ENCODE measurements at regions not wholly inside any gene's neighbourhood (a gene's known extent, or its start where the extent isn't known, plus 50 kb on each side); places are given as distances from the start of the nearest gene placed in this dataset.

- ChIA-PET POLR2A (no interaction called here), CTCF (ENCODE audit: low intra/inter-chr PET ratio, low total read pairs) (no interaction called here)
- intact Hi-C loops (cut with micrococcal nuclease; ENCODE audit: unreplicated experiment) (no loop called here), in situ Hi-C loops (cut with HindIII; ENCODE audit: extremely low pct_ligation_motif_present, low pct_unique_long_range_greater_than_20kb) (no loop called here)
- peaks cover 4 to 41% of the 10 kb centered on the region in 2 experiments; a peak in 4 of 5 replicates for H3K27me3 ChIP-seq (ENCODE audit: control insufficient read depth in 1 of 2, insufficient read depth in 2 of 2, low read length in 2 of 2)
- H3K36me3 ChIP-seq (replicated peaks in 1 of 2; ENCODE audit: control insufficient read depth in 1 of 2, insufficient read depth in 2 of 2, low read length in 2 of 2): no peaks in the 10 kb centered on the region
- no TSS peak for BruUV-seq (replicated peaks)
- H3K9ac ChIP-seq (ENCODE audit: insufficient read depth, low read depth, low read length): no peak overlapping the region
- H3K4me2 ChIP-seq (ENCODE audit: low read depth, low read length): no peak overlapping the region
- 0 out of 2 replicates have a peak, but pooled peaks have one; percentile 6 for TF ChIP-seq STAG1 (CRISPR knock-in tag; IDR thresholded peaks at IDR 0.05)
- no peak for TF ChIP-seq RFX1 (IDR thresholded peaks at IDR 0.05)
- H3K9me3 ChIP-seq (ENCODE audit: low read length): no peaks in the 10 kb centered on the region
- ATAC-seq (no peak), FAIRE-seq (no peak), DNase-seq (ENCODE audit: low spot score) (no peak)
- H3K4me1 ChIP-seq (ENCODE audit: insufficient read depth, low read length): peaks cover 7% of the 10 kb centered on the region
- no peak overlapping the region for H3K27ac ChIP-seq (ENCODE audit: extremely low read length, insufficient read depth, low read length)
- 66% methylated on average over 6 of the region's 6 CpGs for WGBS (ENCODE audit: low lambda C conversion rate)
- H3K79me2 ChIP-seq (ENCODE audit: insufficient read depth, low read length): no peaks in the 10 kb centered on the region
- H2AFZ ChIP-seq (ENCODE audit: low read length): no peak overlapping the region
- H4K20me1 ChIP-seq (ENCODE audit: insufficient read depth, low read length): no peaks in the 10 kb centered on the region
- H3K4me3 ChIP-seq (replicated peaks in 1 of 3; ENCODE audit: insufficient read depth in 1 of 3, low read depth in 2 of 3, low read length in 3 of 3): no peak overlapping the region
These were observed 390.0 kb upstream of the SULF2 start for GRCh38 chr20:48175261-48175660.

GRCh38 chr20:48172357-48172702 is 387.0 kb upstream of the SULF2 start:
- no TSS peak for BruUV-seq (replicated peaks)
- Histone ChIP-seq H3K36me3 (replicated peaks in 1 of 2; ENCODE audit: control insufficient read depth in 1 of 2, insufficient read depth in 2 of 2, low read length in 2 of 2) (no peaks in the 10 kb centered on the region), H3K79me2 (ENCODE audit: insufficient read depth, low read length) (no peaks in the 10 kb centered on the region), H3K27me3 (ENCODE audit: control insufficient read depth in 1 of 2, insufficient read depth in 2 of 2, low read length in 2 of 2) (peaks cover 2 to 37% of the 10 kb centered on the region in 2 experiments; a peak in 4 of 5 replicates), H3K4me1 (ENCODE audit: insufficient read depth, low read length) (0 out of 2 replicates have a peak, but pooled peaks cover 5% of the 10 kb centered on the region), H3K4me3 (replicated peaks in 1 of 3; ENCODE audit: insufficient read depth in 1 of 3, low read depth in 2 of 3, low read length in 3 of 3) (no peak overlapping the region), H3K9me3 (ENCODE audit: low read length) (no peaks in the 10 kb centered on the region), H3K4me2 (ENCODE audit: low read depth, low read length) (no peak overlapping the region), H3K27ac (ENCODE audit: extremely low read length, insufficient read depth, low read length) (no peak overlapping the region), H3K9ac (ENCODE audit: insufficient read depth, low read depth, low read length) (no peak overlapping the region), H4K20me1 (ENCODE audit: insufficient read depth, low read length) (no peaks in the 10 kb centered on the region), H2AFZ (ENCODE audit: low read length) (no peak overlapping the region)
- POLR2A ChIA-PET: no interaction called here
- intact Hi-C loops (cut with micrococcal nuclease; ENCODE audit: unreplicated experiment): no loop called here
- FAIRE-seq (no peak), DNase-seq (ENCODE audit: low spot score) (no peak), ATAC-seq (no peak)
- WGBS (ENCODE audit: low lambda C conversion rate): 0% methylated on average over 1 of the region's 1 CpG
- CTCF ChIA-PET (ENCODE audit: low intra/inter-chr PET ratio, low total read pairs): no interaction called here
- in situ Hi-C loops (cut with HindIII; ENCODE audit: extremely low pct_ligation_motif_present, low pct_unique_long_range_greater_than_20kb): no loop called here
- TF ChIP-seq FUBP1 (CRISPR knock-in tag; IDR thresholded peaks at IDR 0.05; ENCODE audit: borderline replicate concordance) (no peak), ZNF512 (CRISPR knock-in tag; IDR thresholded peaks at IDR 0.05) (no peak), ZNF33B (CRISPR knock-in tag; IDR thresholded peaks at IDR 0.05) (no peak), PHF20 (CRISPR knock-in tag; IDR thresholded peaks at IDR 0.05) (no peak), TBP (CRISPR knock-in tag; IDR thresholded peaks at IDR 0.05) (no peak)
